Fibroblast of lung (primary cell): ENCODE measurements at regions not wholly inside any gene's neighbourhood (a gene's known extent, or its start where the extent isn't known, plus 50 kb on each side); places are given as distances from the start of the nearest gene placed in this dataset.

Experiments
- CTCF ChIP-seq, 2 donors: IDR thresholded peaks in 1 of 2; conservative IDR thresholded peaks in 1 of 2; 1 replicate in 1 of 2; 2 replicates in 1 of 2; pipeline ENCODE4 v1.5.1; 2011 to 2012; ENCODE audit warnings: low read length in 2 of 2, control low read depth in 1 of 2, inconsistent platforms in 1 of 2, low read depth in 1 of 2, mild to moderate bottlenecking in 1 of 2
- EZH2 ChIP-seq: IDR thresholded peaks from 2 replicates; pipeline ENCODE4 v1.5.1; 2012; ENCODE audit warnings: low read length, control low read depth, mild to moderate bottlenecking; ENCODE audit errors: missing control alignments

- TF ChIP-seq CTCF (conservative IDR thresholded peaks at IDR 0.05 in 1 of 2, IDR thresholded peaks at IDR 0.05 in 1 of 2; ENCODE audit: low read depth in 1 of 2, low read length in 2 of 2) (no peak), EZH2 (no peak)
These were observed 56.0 kb downstream of the GLUD2 start for GRCh38 chrX:121103381-121103780.
